ENCODE measurements at regions not wholly inside any gene's neighbourhood (a gene's known extent, or its start where the extent isn't known, plus 50 kb on each side); places are given as distances from the start of the nearest gene placed in this dataset.
A peak's percentile ranks its signal among the peaks of the same experiment; 100 is the strongest.

- no peaks in the 10 kb centered on the region for H3K4me1 ChIP-seq (ENCODE audit: control insufficient read depth in 1 of 2, insufficient read depth in 2 of 2, low read length in 2 of 2)
- peaks cover 0 to 2% (median 1%) of the 10 kb centered on the region in 3 donors for H3K27me3 Mint-ChIP-seq (ENCODE audit: low read depth in 3 of 3)
- H3K9me3 ChIP-seq (replicated peaks in 1 of 2; ENCODE audit: control insufficient read depth in 1 of 2, insufficient read depth in 1 of 2, low read length in 2 of 2) = peaks cover 8 to 13% of the 10 kb centered on the region in 2 donors
- H2AFZ ChIP-seq (ENCODE audit: insufficient read depth, low read depth, low read length, poor library complexity, severe bottlenecking) = no peak overlapping the region
- DNase-seq = no peak
- no peak overlapping the region for H3K4me3 Mint-ChIP-seq
- H4K20me1 ChIP-seq (ENCODE audit: insufficient read depth, low read length) = no peaks in the 10 kb centered on the region
- no peaks in the 10 kb centered on the region for H3K36me3 ChIP-seq (replicated peaks in 1 of 2; ENCODE audit: control insufficient read depth in 1 of 2, insufficient read depth in 2 of 2, low read length in 2 of 2)
- peak overlapping the region in 1 of 7 donors; percentile 54 for H3K27ac Mint-ChIP-seq
- peaks cover 9 to 17% (median 13%) of the 10 kb centered on the region in 7 donors for H3K9me3 Mint-ChIP-seq
- no peaks in the 10 kb centered on the region for H3K79me2 ChIP-seq (ENCODE audit: insufficient read depth, low read length)
- no peak overlapping the region for H3K4me3 ChIP-seq (replicated peaks in 1 of 3; ENCODE audit: low read depth in 2 of 3, low read length in 3 of 3)
- WGBS (ENCODE audit: insufficient coverage) = 69% methylated on average over 3 of the region's 3 CpGs
- TF ChIP-seq CTCF (IDR thresholded peaks at IDR 0.05) = no peak
- no peak overlapping the region for H3K27ac ChIP-seq (ENCODE audit: low read depth in 1 of 2, low read length in 2 of 2)
- intact Hi-C loops (cut with micrococcal nuclease) = no loop called here
- no peak overlapping the region for H3K9ac ChIP-seq (ENCODE audit: insufficient read depth, low read length, poor library complexity, severe bottlenecking)
- no peak overlapping the region for H3K4me2 ChIP-seq (replicated peaks; ENCODE audit: extremely low read depth, low read length, poor library complexity, severe bottlenecking)
- no peaks in the 10 kb centered on the region for H3K36me3 Mint-ChIP-seq
- peaks cover 10% of the 10 kb centered on the region for H3K4me1 Mint-ChIP-seq
- H3K27me3 ChIP-seq (ENCODE audit: control insufficient read depth in 2 of 2, insufficient read depth in 2 of 2, low read length in 2 of 2) = no peaks in the 10 kb centered on the region
Observed at GRCh38 chr4:183788308-183788905, 116.7 kb upstream of the STOX2 start.

- H3K79me2 ChIP-seq (ENCODE audit: insufficient read depth, low read length) = no peaks in the 10 kb centered on the region
- H3K4me3 Mint-ChIP-seq = no peak overlapping the region
- H3K27me3 ChIP-seq (ENCODE audit: control insufficient read depth in 2 of 2, insufficient read depth in 2 of 2, low read length in 2 of 2) = no peaks in the 10 kb centered on the region
- TF ChIP-seq CTCF (IDR thresholded peaks at IDR 0.05) = no peak
- intact Hi-C loops (cut with micrococcal nuclease) = no loop called here
- H3K9me3 Mint-ChIP-seq = peaks cover 10 to 20% (median 15%) of the 10 kb centered on the region in 7 donors
- no peak overlapping the region for H3K4me3 ChIP-seq (replicated peaks in 1 of 3; ENCODE audit: low read depth in 2 of 3, low read length in 3 of 3)
- no peaks in the 10 kb centered on the region for H3K36me3 Mint-ChIP-seq
- H3K27ac Mint-ChIP-seq = no peak overlapping the region
- DNase-seq = no peak
- no peak overlapping the region for H3K27ac ChIP-seq (ENCODE audit: low read depth in 1 of 2, low read length in 2 of 2)
- H2AFZ ChIP-seq (ENCODE audit: insufficient read depth, low read depth, low read length, poor library complexity, severe bottlenecking) = no peak overlapping the region
- H3K4me1 Mint-ChIP-seq = peaks cover 5% of the 10 kb centered on the region
- H4K20me1 ChIP-seq (ENCODE audit: insufficient read depth, low read length) = no peaks in the 10 kb centered on the region
- no peaks in the 10 kb centered on the region for H3K36me3 ChIP-seq (replicated peaks in 1 of 2; ENCODE audit: control insufficient read depth in 1 of 2, insufficient read depth in 2 of 2, low read length in 2 of 2)
- no peak overlapping the region for H3K9ac ChIP-seq (ENCODE audit: insufficient read depth, low read length, poor library complexity, severe bottlenecking)
- no peaks in the 10 kb centered on the region for H3K4me1 ChIP-seq (ENCODE audit: control insufficient read depth in 1 of 2, insufficient read depth in 2 of 2, low read length in 2 of 2)
- peaks cover 9 to 13% of the 10 kb centered on the region in 2 donors for H3K9me3 ChIP-seq (replicated peaks in 1 of 2; ENCODE audit: control insufficient read depth in 1 of 2, insufficient read depth in 1 of 2, low read length in 2 of 2)
- peaks cover 0 to 3% (median 2%) of the 10 kb centered on the region in 3 donors for H3K27me3 Mint-ChIP-seq (ENCODE audit: low read depth in 3 of 3)
- 100% methylated on average over 1 of the region's 3 CpGs for WGBS (ENCODE audit: insufficient coverage)
- no peak overlapping the region for H3K4me2 ChIP-seq (replicated peaks; ENCODE audit: extremely low read depth, low read length, poor library complexity, severe bottlenecking)
Observed at GRCh38 chr4:183789657-183790056, 115.5 kb upstream of the STOX2 start.
